SK-N-SH (cell line): ENCODE measurements at regions not wholly inside any gene's neighbourhood (a gene's known extent, or its start where the extent isn't known, plus 50 kb on each side); places are given as distances from the start of the nearest gene placed in this dataset.

Experiments
- CTCF ChIA-PET: fragments of 300-600, 350-600 bp; formaldehyde crosslinking; extraction: SDS; loops from one replicate; lab custom pipeline; 2021; lab: Yijun Ruan, JAX
- POLR2A ChIA-PET: fragments of 350-600 bp; sonication (Branson Sonifier 250); formaldehyde crosslinking; extraction: SDS; loops from one replicate; lab custom pipeline; 2020; ENCODE audit warnings: antibody characterized with exemption, inconsistent platforms; lab: Yijun Ruan, JAX
- DNase-seq: peaks from one replicate; pipeline ENCODE4 v3.0.0; 2012
- H2AFZ ChIP-seq: fragments of 200-600 bp; sonication (generic); 2 replicates; pipeline ENCODE4 v1.8.1; 2016; ENCODE audit warnings: antibody characterized with exemption, mild to moderate bottlenecking, low read depth
- H3F3A ChIP-seq: fragments of 200-600 bp; sonication (generic); replicated peaks from 2 replicates; pipeline ENCODE3; 2016; ENCODE audit warnings: antibody characterized with exemption, mild to moderate bottlenecking; ENCODE audit not compliant: insufficient read depth
- H3K27ac ChIP-seq, 2 experiments: fragments of 200-500 bp in 1 of 2; fragments of 200-600 bp in 1 of 2; sonication (Bioruptor generic) in 1 of 2; sonication (generic), shearing (Covaris generic) in 1 of 2; 2 replicates each; pipeline versions ENCODE4 v1.5.1 to v1.6.1; 2014 to 2016; ENCODE audit warnings: low read depth in 2 of 2, inconsistent platforms in 1 of 2, low read length in 1 of 2, mild to moderate bottlenecking in 1 of 2, mixed read lengths in 1 of 2
- H3K27me3 ChIP-seq: fragments of 200-600 bp; sonication (generic), shearing (Covaris generic); 2 replicates; pipeline ENCODE4 v1.6.1; 2016; ENCODE audit warnings: mixed run types; ENCODE audit not compliant: insufficient read depth
- H3K36me3 ChIP-seq, 2 experiments: fragments of 200-500 bp in 1 of 2; fragments of 200-600 bp in 1 of 2; sonication (Bioruptor generic) in 1 of 2; sonication (generic) in 1 of 2; replicated peaks in 1 of 2; 2 replicates each; pipeline versions ENCODE3 to v1.5.1; 2014 to 2016; ENCODE audit warnings: low read length in 1 of 2, mild to moderate bottlenecking in 1 of 2; ENCODE audit not compliant: insufficient read depth in 2 of 2, control insufficient read depth in 1 of 2
- H3K4me1 ChIP-seq, 2 experiments: fragments of 200-500 bp in 1 of 2; fragments of 200-600 bp in 1 of 2; sonication (Bioruptor generic) in 1 of 2; sonication (generic), shearing (Covaris generic) in 1 of 2; 2 replicates each; pipeline versions ENCODE4 v1.5.1 to v1.6.1; 2014 to 2016; ENCODE audit warnings: low read depth in 1 of 2, low read length in 1 of 2, mixed run types in 1 of 2; ENCODE audit not compliant: insufficient read depth in 2 of 2, control insufficient read depth in 1 of 2
- H3K4me2 ChIP-seq: fragments of 200-600 bp; sonication (generic), shearing (Covaris generic); 2 replicates; pipeline ENCODE4 v1.6.1; 2017; ENCODE audit warnings: mixed run types
- H3K4me3 ChIP-seq, 2 experiments: fragments of 200-500 bp in 1 of 2; fragments of 200-600 bp in 1 of 2; sonication (Bioruptor generic) in 1 of 2; sonication (generic), shearing (Covaris generic) in 1 of 2; 2 replicates each; pipeline versions ENCODE4 v1.5.1 to v1.8.1; 2014 to 2016; ENCODE audit warnings: low read depth in 2 of 2, inconsistent platforms in 1 of 2, low read length in 1 of 2, mild to moderate bottlenecking in 1 of 2, mixed read lengths in 1 of 2, moderate library complexity in 1 of 2
- H3K79me2 ChIP-seq: fragments of 200-600 bp; sonication (generic); 2 replicates; pipeline ENCODE4 v1.8.1; 2017; ENCODE audit warnings: mild to moderate bottlenecking; ENCODE audit not compliant: insufficient read depth
- H3K9ac ChIP-seq: fragments of 200-600 bp; sonication (generic); 2 replicates; pipeline ENCODE4 v1.6.1; 2017; ENCODE audit warnings: mixed run types
- H3K9me2 ChIP-seq: fragments of 200-600 bp; sonication (generic); 2 replicates; pipeline ENCODE4 v1.6.1; 2017; ENCODE audit warnings: mixed run types
- H3K9me3 ChIP-seq: fragments of 200-600 bp; sonication (generic); 2 replicates; pipeline ENCODE4 v1.6.1; 2017; ENCODE audit warnings: mixed run types, mild to moderate bottlenecking, moderate library complexity
- H4K20me1 ChIP-seq: fragments of 200-600 bp; sonication (generic); 2 replicates; pipeline ENCODE4 v1.6.1; 2017; ENCODE audit warnings: mild to moderate bottlenecking, mixed run types; ENCODE audit not compliant: insufficient read depth
- CHD2 ChIP-seq: fragments of 150-350 bp; IDR thresholded peaks from 2 replicates; pipeline ENCODE4 v1.6.1; 2018; ENCODE audit warnings: low read length; ENCODE audit not compliant: partially characterized antibody
- ELF1 ChIP-seq: IDR thresholded peaks from 2 replicates; pipeline ENCODE4 v1.4.0; 2012
- EP300 ChIP-seq, 2 experiments: IDR thresholded peaks; 2 replicates each; pipeline versions ENCODE4 v1.4.0 to v1.6.1; 2012; ENCODE audit warnings: borderline replicate concordance in 1 of 2, low read depth in 1 of 2, low read length in 1 of 2
- EZH2phosphoT487 ChIP-seq: fragments of 200-600 bp; sonication (generic); IDR thresholded peaks from 2 replicates; pipeline ENCODE4 v1.6.1; 2017; ENCODE audit warnings: low read depth, mixed run types, mild to moderate bottlenecking, antibody characterized with exemption, moderate library complexity, borderline replicate concordance
- FOSL2 ChIP-seq: IDR thresholded peaks from 2 replicates; pipeline ENCODE4 v1.4.0; 2012; ENCODE audit warnings: low read depth, mild to moderate bottlenecking, moderate library complexity, borderline replicate concordance
- FOXJ3 ChIP-seq: sonication (generic); formaldehyde crosslinking; IDR thresholded peaks from 2 replicates; pipeline ENCODE4 v1.5.1; 2020; ENCODE audit warnings: mild to moderate bottlenecking, missing genetic modification reagents
- FOXM1 ChIP-seq: IDR thresholded peaks from 2 replicates; pipeline ENCODE4 v1.4.0; 2012; ENCODE audit warnings: low read depth, mild to moderate bottlenecking
- GABPA ChIP-seq: IDR thresholded peaks from 2 replicates; pipeline ENCODE4 v1.4.0; 2012; ENCODE audit warnings: low read depth, mild to moderate bottlenecking
- GATA2 ChIP-seq: sonication (generic); formaldehyde crosslinking; IDR thresholded peaks from 2 replicates; pipeline ENCODE4 v1.5.0; 2020; ENCODE audit warnings: mild to moderate bottlenecking, missing genetic modification reagents
- MXI1 ChIP-seq: IDR thresholded peaks from 2 replicates; pipeline ENCODE4 v1.6.1; 2012; ENCODE audit warnings: mild to moderate bottlenecking, low read depth, low read length, improper control_type of control experiment
- NFIC ChIP-seq: IDR thresholded peaks from 2 replicates; pipeline ENCODE4 v1.4.0; 2012; ENCODE audit warnings: borderline replicate concordance
- NRF1 ChIP-seq: IDR thresholded peaks from 2 replicates; pipeline ENCODE4 v1.6.1; 2012; ENCODE audit warnings: low read depth, mild to moderate bottlenecking, low read length
- RXRA ChIP-seq: IDR thresholded peaks from 2 replicates; pipeline ENCODE4 v1.4.0; 2012; ENCODE audit warnings: low read depth, mild to moderate bottlenecking, borderline replicate concordance
- SIN3A ChIP-seq: IDR thresholded peaks from 2 replicates; pipeline ENCODE4 v1.6.1; 2012; ENCODE audit warnings: low read depth, mild to moderate bottlenecking, low read length, moderate library complexity, borderline replicate concordance
- WGBS: methylation state at CpG from one replicate; pipeline ENCODE4 v1.1.6; 2017; ENCODE audit warnings: low lambda C conversion rate; 5-methylcytosine and 5-hydroxymethylcytosine counted together
- TF ChIP-seq, protein P1 (sequence below): IDR thresholded peaks from 2 replicates; pipeline ENCODE4; 2012
- TF ChIP-seq, protein P2 (sequence below): fragments of 200-600 bp; sonication (generic); IDR thresholded peaks from 2 replicates; pipeline ENCODE4 v1.6.1; 2017; ENCODE audit warnings: antibody characterized with exemption, mild to moderate bottlenecking, moderate library complexity
- TF ChIP-seq, protein P3 (sequence below): fragments of 150-350 bp; IDR thresholded peaks from 2 replicates; pipeline ENCODE4 v1.6.1; 2017; ENCODE audit warnings: antibody characterized with exemption, low read length, low read depth, borderline replicate concordance
- TF ChIP-seq, protein P4 (sequence below): IDR thresholded peaks from 2 replicates; pipeline ENCODE4 v1.4.0; 2012; ENCODE audit warnings: low read depth
- TF ChIP-seq, protein P5 (sequence below): fragments of 150-350 bp; IDR thresholded peaks from 2 replicates; pipeline ENCODE4 v1.6.1; 2016; ENCODE audit warnings: mild to moderate bottlenecking, low read depth, low read length

DNA sequence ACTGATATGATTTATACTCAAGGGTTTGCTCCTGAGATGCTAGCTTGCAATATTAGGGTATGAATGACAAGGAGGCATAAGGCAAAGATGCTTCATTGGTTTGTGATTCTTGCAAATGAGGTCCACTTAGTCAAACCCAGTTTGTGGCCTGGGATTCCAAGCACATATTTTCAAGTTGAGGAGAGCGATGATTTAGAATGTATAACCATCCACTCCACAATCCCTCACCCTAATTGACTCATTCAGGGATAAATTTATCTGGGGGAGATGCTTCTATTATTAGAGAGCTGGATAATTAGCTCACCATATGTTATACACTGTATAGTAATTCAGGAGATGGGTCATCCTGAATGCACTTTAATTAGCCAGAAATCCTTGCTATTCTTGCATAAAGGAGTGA, 118.3 kb upstream of the PUDP start:
- 8% methylated on average over 1 of the region's 1 CpG for WGBS
- no peak overlapping the region for H3K4me3 ChIP-seq
- DNase-seq, result no peak
- no peaks in the 10 kb centered on the region for H3K79me2 ChIP-seq
- ChIA-PET CTCF (no interaction called here), POLR2A (no interaction called here)
- no peak overlapping the region for H3K4me2 ChIP-seq
- no peaks in the 10 kb centered on the region for H4K20me1 ChIP-seq
- no peaks in the 10 kb centered on the region for H3K27me3 ChIP-seq
- H3K9me3 ChIP-seq, result no peaks in the 10 kb centered on the region
- H3K4me1 ChIP-seq, result no peaks in the 10 kb centered on the region
- H3K9ac ChIP-seq, result no peak overlapping the region
- no peaks in the 10 kb centered on the region for H3K9me2 ChIP-seq
- H2AFZ ChIP-seq, result no peak overlapping the region
- no peaks in the 10 kb centered on the region for H3F3A ChIP-seq
- no peaks in the 10 kb centered on the region for H3K36me3 ChIP-seq
- TF ChIP-seq, protein P1, sequence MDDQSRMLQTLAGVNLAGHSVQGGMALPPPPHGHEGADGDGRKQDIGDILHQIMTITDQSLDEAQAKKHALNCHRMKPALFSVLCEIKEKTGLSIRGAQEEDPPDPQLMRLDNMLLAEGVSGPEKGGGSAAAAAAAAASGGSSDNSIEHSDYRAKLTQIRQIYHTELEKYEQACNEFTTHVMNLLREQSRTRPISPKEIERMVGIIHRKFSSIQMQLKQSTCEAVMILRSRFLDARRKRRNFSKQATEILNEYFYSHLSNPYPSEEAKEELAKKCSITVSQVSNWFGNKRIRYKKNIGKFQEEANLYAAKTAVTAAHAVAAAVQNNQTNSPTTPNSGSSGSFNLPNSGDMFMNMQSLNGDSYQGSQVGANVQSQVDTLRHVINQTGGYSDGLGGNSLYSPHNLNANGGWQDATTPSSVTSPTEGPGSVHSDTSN, result no peak
- TF ChIP-seq ELF1 (no peak), GABPA (no peak), MXI1 (no peak), RXRA (no peak), SIN3A (no peak), FOSL2 (no peak), CHD2 (no peak), NRF1 (no peak)
- TF ChIP-seq, protein P2, sequence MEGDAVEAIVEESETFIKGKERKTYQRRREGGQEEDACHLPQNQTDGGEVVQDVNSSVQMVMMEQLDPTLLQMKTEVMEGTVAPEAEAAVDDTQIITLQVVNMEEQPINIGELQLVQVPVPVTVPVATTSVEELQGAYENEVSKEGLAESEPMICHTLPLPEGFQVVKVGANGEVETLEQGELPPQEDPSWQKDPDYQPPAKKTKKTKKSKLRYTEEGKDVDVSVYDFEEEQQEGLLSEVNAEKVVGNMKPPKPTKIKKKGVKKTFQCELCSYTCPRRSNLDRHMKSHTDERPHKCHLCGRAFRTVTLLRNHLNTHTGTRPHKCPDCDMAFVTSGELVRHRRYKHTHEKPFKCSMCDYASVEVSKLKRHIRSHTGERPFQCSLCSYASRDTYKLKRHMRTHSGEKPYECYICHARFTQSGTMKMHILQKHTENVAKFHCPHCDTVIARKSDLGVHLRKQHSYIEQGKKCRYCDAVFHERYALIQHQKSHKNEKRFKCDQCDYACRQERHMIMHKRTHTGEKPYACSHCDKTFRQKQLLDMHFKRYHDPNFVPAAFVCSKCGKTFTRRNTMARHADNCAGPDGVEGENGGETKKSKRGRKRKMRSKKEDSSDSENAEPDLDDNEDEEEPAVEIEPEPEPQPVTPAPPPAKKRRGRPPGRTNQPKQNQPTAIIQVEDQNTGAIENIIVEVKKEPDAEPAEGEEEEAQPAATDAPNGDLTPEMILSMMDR, result no peak
- H3K27ac ChIP-seq, result no peak overlapping the region

DNA sequence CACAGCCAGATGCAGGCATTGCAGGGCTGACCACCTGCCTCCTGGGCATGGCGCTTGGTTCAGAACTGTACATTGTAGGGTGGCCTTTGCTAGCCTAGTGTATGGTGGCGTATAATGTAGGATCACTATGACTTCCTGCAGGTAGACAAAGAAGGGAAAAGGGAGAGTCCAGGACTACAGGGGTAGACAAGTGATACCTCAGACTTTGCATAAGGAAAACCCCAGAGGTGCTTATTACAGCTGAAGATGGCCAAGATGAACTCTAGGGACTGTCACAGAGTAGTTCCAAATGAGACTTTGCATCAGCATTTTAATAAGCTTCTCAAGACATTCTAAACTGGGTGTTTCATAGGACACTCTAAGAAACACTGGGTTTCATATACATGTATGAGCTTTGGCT, 116.4 kb upstream of the PUDP start:
- H3K9me2 ChIP-seq, result no peaks in the 10 kb centered on the region
- no peak overlapping the region for H2AFZ ChIP-seq
- H3K9me3 ChIP-seq, result no peaks in the 10 kb centered on the region
- H3F3A ChIP-seq, result no peaks in the 10 kb centered on the region
- H3K4me2 ChIP-seq, result no peak overlapping the region
- H3K27ac ChIP-seq, result no peak overlapping the region
- POLR2A ChIA-PET, result no interaction called here
- no peaks in the 10 kb centered on the region for H3K79me2 ChIP-seq
- H3K4me3 ChIP-seq, result no peak overlapping the region
- CTCF ChIA-PET, result no interaction called here
- H3K9ac ChIP-seq, result no peak overlapping the region
- H3K27me3 ChIP-seq, result no peaks in the 10 kb centered on the region
- H3K36me3 ChIP-seq, result no peaks in the 10 kb centered on the region
- H3K4me1 ChIP-seq, result no peaks in the 10 kb centered on the region
- no peak for DNase-seq
- no peaks in the 10 kb centered on the region for H4K20me1 ChIP-seq
- WGBS, result 45% methylated on average over 2 of the region's 2 CpGs
- TF ChIP-seq EZH2phosphoT487 (no peak), FOXM1 (no peak), EP300 (IDR thresholded peaks at IDR 0.05; ENCODE audit: borderline replicate concordance in 1 of 2, low read depth in 1 of 2, low read length in 1 of 2) (no peak), NFIC (no peak), NRF1 (no peak), GABPA (no peak), GATA2 (CRISPR knock-in tag) (no peak), FOXJ3 (CRISPR knock-in tag) (no peak)
- TF ChIP-seq, protein P3, sequence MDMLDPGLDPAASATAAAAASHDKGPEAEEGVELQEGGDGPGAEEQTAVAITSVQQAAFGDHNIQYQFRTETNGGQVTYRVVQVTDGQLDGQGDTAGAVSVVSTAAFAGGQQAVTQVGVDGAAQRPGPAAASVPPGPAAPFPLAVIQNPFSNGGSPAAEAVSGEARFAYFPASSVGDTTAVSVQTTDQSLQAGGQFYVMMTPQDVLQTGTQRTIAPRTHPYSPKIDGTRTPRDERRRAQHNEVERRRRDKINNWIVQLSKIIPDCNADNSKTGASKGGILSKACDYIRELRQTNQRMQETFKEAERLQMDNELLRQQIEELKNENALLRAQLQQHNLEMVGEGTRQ, result no peak
- TF ChIP-seq, protein P4, sequence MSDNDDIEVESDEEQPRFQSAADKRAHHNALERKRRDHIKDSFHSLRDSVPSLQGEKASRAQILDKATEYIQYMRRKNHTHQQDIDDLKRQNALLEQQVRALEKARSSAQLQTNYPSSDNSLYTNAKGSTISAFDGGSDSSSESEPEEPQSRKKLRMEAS, result no peak
- TF ChIP-seq, protein P5, sequence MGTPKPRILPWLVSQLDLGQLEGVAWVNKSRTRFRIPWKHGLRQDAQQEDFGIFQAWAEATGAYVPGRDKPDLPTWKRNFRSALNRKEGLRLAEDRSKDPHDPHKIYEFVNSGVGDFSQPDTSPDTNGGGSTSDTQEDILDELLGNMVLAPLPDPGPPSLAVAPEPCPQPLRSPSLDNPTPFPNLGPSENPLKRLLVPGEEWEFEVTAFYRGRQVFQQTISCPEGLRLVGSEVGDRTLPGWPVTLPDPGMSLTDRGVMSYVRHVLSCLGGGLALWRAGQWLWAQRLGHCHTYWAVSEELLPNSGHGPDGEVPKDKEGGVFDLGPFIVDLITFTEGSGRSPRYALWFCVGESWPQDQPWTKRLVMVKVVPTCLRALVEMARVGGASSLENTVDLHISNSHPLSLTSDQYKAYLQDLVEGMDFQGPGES, result no peak
- TF ChIP-seq, protein P2, result no peak
